HCT116 (cell line): ENCODE measurements at regions not wholly inside any gene's neighbourhood (a gene's known extent, or its start where the extent isn't known, plus 50 kb on each side); places are given as distances from the start of the nearest gene placed in this dataset.

Experiments used
- ATAC-seq: fragments of 200-7000 bp; cut with Tn5 transposase; 2 replicates; pipeline ENCODE4 v1.9.1; 2020; ENCODE audit warnings: mild to moderate bottlenecking, moderate library complexity
- BruUV-seq: library from RNA; stranded (reverse); fragments of 400-500 nt; replicated peaks from 2 replicates; lab custom pipeline; 2021; lab: Mats Ljungman, UMichigan
- CTCF ChIA-PET: fragments of 300-600 bp; sonication (Branson Sonifier 250); formaldehyde crosslinking; loops from one replicate; lab custom pipeline; 2021; ENCODE audit warnings: antibody characterized with exemption; lab: Charles Lee
- POLR2A ChIA-PET: fragments of 300-600, 350-600 bp; sonication (Branson Sonifier 250); formaldehyde crosslinking; loops from one replicate; lab custom pipeline; 2021; ENCODE audit warnings: antibody characterized with exemption; lab: Charles Lee
- RAD21 ChIA-PET, 2 experiments: fragments of 300-600 bp; sonication (Branson Sonifier 250); formaldehyde crosslinking; loops; one replicate each; lab custom pipeline; 2023; ENCODE audit warnings: low total read pairs in 2 of 2; ENCODE audit not compliant: uncharacterized antibody in 2 of 2, unreplicated experiment in 2 of 2, low non-redundant PET in 1 of 2; lab: Charles Lee
- DNase-seq: peaks from one replicate; pipeline ENCODE4 v3.0.0-alpha.2; 2010; ENCODE audit warnings: low read depth, low spot score
- H2AFZ ChIP-seq: fragments of 200-600 bp; shearing (Covaris generic), sonication (generic); 2 replicates; pipeline ENCODE4 v1.6.1; 2017; ENCODE audit warnings: low read depth, mixed run types, mixed read lengths, antibody characterized with exemption, low read length; ENCODE audit not compliant: poor library complexity, severe bottlenecking
- H3K27ac ChIP-seq: 2 replicates; pipeline ENCODE4 v1.5.1; 2012; ENCODE audit warnings: low read depth, low read length
- H3K27me3 ChIP-seq: fragments of 200-600 bp; sonication (generic); 2 replicates; pipeline ENCODE4 v1.6.1; 2016; ENCODE audit warnings: mixed run types, low read length, mixed read lengths; ENCODE audit not compliant: insufficient read depth
- H3K36me3 ChIP-seq, 2 experiments: fragments of 200-500 bp in 1 of 2; fragments of 200-600 bp in 1 of 2; sonication (Bioruptor generic) in 1 of 2; sonication (generic) in 1 of 2; 2 replicates each; pipeline versions ENCODE4 v1.5.1 to v1.6.1; 2014 to 2016; ENCODE audit warnings: low read length in 2 of 2, inconsistent platforms in 1 of 2, mixed read lengths in 1 of 2, mixed run types in 1 of 2; ENCODE audit not compliant: insufficient read depth in 2 of 2, control insufficient read depth in 1 of 2
- H3K4me1 ChIP-seq, 2 experiments: fragments of 200-600 bp in 1 of 2; sonication (generic) in 1 of 2; 2 replicates each; pipeline versions ENCODE4 v1.5.1 to v1.6.1; 2012 to 2017; ENCODE audit warnings: low read length in 2 of 2, inconsistent platforms in 1 of 2, mild to moderate bottlenecking in 1 of 2, mixed read lengths in 1 of 2, mixed run types in 1 of 2, moderate library complexity in 1 of 2; ENCODE audit not compliant: insufficient read depth in 2 of 2, control insufficient read depth in 1 of 2
- H3K4me2 ChIP-seq: fragments of 200-600 bp; sonication (generic); 2 replicates; pipeline ENCODE4 v1.6.1; 2017; ENCODE audit warnings: mixed run types, low read length, mixed read lengths
- H3K4me3 ChIP-seq, 2 experiments: fragments of 200-600 bp in 1 of 2; sonication (generic) in 1 of 2; replicated peaks in 1 of 2; 2 replicates each; pipeline ENCODE4 v1.5.1; 2011 to 2016; ENCODE audit warnings: low read length in 2 of 2, control low read depth in 1 of 2, low read depth in 1 of 2, mild to moderate bottlenecking in 1 of 2, mixed read lengths in 1 of 2, mixed run types in 1 of 2
- H3K79me2 ChIP-seq: fragments of 200-600 bp; sonication (generic); 2 replicates; pipeline ENCODE4 v1.6.1; 2017; ENCODE audit warnings: mild to moderate bottlenecking, mixed run types, low read length, moderate library complexity, mixed read lengths; ENCODE audit not compliant: insufficient read depth
- H3K9ac ChIP-seq: fragments of 200-600 bp; sonication (generic); 2 replicates; pipeline ENCODE4 v1.6.1; 2016; ENCODE audit warnings: low read length, mixed read lengths
- H3K9me2 ChIP-seq: fragments of 200-600 bp; sonication (generic), shearing (Covaris generic); 2 replicates; pipeline ENCODE4 v1.6.1; 2017; ENCODE audit warnings: mixed run types, mild to moderate bottlenecking, moderate library complexity; ENCODE audit not compliant: insufficient read depth
- H3K9me3 ChIP-seq, 2 experiments: fragments of 200-500 bp in 1 of 2; fragments of 200-600 bp in 1 of 2; sonication (Bioruptor generic) in 1 of 2; sonication (generic) in 1 of 2; 2 replicates each; pipeline ENCODE4 v1.6.1; 2014 to 2017; ENCODE audit warnings: low read length in 2 of 2, mixed read lengths in 2 of 2, inconsistent platforms in 1 of 2, low read depth in 1 of 2, mild to moderate bottlenecking in 1 of 2, mixed run types in 1 of 2, moderate library complexity in 1 of 2; ENCODE audit not compliant: control insufficient read depth in 1 of 2, insufficient read depth in 1 of 2
- H4K20me1 ChIP-seq: fragments of 200-600 bp; sonication (generic), shearing (Covaris generic); 2 replicates; pipeline ENCODE4 v1.6.1; 2017; ENCODE audit warnings: mixed run types, mild to moderate bottlenecking, moderate library complexity; ENCODE audit not compliant: insufficient read depth
- ATF3 ChIP-seq: IDR thresholded peaks from 2 replicates; pipeline ENCODE4 v1.6.1; 2012
- CEBPB ChIP-seq: IDR thresholded peaks from 2 replicates; pipeline ENCODE4 v1.6.1; 2012; ENCODE audit warnings: low read depth
- EZH2 ChIP-seq: fragments of 200-600 bp; sonication (generic); IDR thresholded peaks from 2 replicates; pipeline ENCODE4 v1.6.1; 2017; ENCODE audit warnings: antibody characterized with exemption, mixed run types
- FOSL1 ChIP-seq: IDR thresholded peaks from 2 replicates; pipeline ENCODE4 v1.6.1; 2012; ENCODE audit warnings: low read depth
- POLR2AphosphoS5 ChIP-seq: IDR thresholded peaks from 2 replicates; pipeline ENCODE4 v1.6.1; 2011; ENCODE audit warnings: mild to moderate bottlenecking, low read depth, low read length, moderate library complexity
- TCF7L2 ChIP-seq: IDR thresholded peaks from 2 replicates; pipeline ENCODE4 v1.7.0; 2011; ENCODE audit warnings: borderline replicate concordance, inconsistent platforms; ENCODE audit not compliant: insufficient read depth, insufficient read length; ENCODE audit errors: extremely low read depth
- YY1 ChIP-seq: IDR thresholded peaks from 2 replicates; pipeline ENCODE4 v1.6.1; 2011; ENCODE audit warnings: low read length, low read depth, moderate library complexity, mild to moderate bottlenecking; ENCODE audit not compliant: insufficient replicate concordance; ENCODE audit errors: extremely low read depth
- ZFX ChIP-seq: fragments of 450-650 bp; IDR thresholded peaks from 2 replicates; pipeline ENCODE4 v1.6.1; 2017
- ZNF274 ChIP-seq: fragments of 200-500 bp; sonication (Bioruptor generic); IDR thresholded peaks from 2 replicates; pipeline ENCODE4 v1.6.1; 2014; ENCODE audit warnings: mild to moderate bottlenecking, low read depth, low read length, inconsistent platforms
- intact Hi-C: fragments of 100-400 bp; cut with micrococcal nuclease; formaldehyde crosslinking; loops from 2 replicates; pipeline ENCODE4 v1.10.0; 2022
- TF ChIP-seq, protein P1 (sequence below): IDR thresholded peaks from 2 replicates; pipeline ENCODE4 v1.6.1; 2012
- TF ChIP-seq, protein P2 (sequence below): IDR thresholded peaks from 2 replicates; pipeline ENCODE4 v1.6.1; 2012; ENCODE audit warnings: low read depth

DNA sequence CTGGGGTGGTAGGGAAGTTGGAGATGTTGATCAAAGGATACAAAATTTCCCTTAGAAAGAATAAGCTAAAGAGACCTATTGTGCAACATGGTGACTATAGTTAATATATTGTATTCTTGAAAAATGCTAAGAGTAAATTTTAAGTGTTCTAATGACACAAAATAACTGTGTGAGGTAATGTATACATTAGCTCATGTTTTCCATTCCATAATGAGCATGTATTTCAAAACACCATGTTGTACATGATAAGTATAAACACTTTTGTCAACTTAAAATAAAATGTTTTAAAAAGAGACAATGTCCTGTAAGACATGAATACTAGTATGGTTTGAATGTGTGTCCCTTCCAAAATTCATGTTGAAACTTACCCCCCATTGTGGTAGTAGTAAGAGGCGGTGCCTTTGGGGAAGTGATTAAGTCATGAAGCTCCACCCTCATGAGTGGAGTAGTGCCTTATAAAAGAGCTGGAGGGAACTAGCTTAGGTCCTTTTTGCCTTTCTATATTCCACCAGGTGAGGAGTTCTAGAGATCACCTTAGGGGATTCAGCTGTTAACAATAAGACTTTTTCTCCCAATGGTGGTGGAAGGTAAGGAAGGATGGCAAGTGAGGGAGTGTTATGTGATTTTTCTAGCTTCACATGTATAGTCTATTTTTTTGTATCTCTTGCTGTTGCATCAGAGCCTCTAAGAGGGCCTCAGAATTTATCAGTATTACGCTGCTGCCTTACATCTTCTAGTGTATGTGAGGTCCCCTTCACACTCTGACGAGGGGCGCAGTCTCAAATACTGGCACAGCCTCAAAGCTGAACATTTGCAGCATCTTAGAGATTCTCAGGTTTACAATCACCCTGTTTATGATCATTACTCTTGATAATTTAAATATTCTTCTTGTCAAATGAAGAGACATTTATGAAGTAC lies 94.9 kb upstream of the NREP start:
- no peak for DNase-seq
- H3K4me2 ChIP-seq: no peak overlapping the region
- H3K9me3 ChIP-seq: no peaks in the 10 kb centered on the region
- no TSS peak for BruUV-seq
- ATAC-seq: no peak
- H4K20me1 ChIP-seq: no peaks in the 10 kb centered on the region
- TF ChIP-seq ZNF274 (no peak), CEBPB (no peak), FOSL1 (no peak), ATF3 (no peak), ZFX (no peak), TCF7L2 (no peak), POLR2AphosphoS5 (no peak), YY1 (no peak), EZH2 (no peak)
- TF ChIP-seq, protein P1, sequence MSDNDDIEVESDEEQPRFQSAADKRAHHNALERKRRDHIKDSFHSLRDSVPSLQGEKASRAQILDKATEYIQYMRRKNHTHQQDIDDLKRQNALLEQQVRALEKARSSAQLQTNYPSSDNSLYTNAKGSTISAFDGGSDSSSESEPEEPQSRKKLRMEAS: no peak
- TF ChIP-seq, protein P2, sequence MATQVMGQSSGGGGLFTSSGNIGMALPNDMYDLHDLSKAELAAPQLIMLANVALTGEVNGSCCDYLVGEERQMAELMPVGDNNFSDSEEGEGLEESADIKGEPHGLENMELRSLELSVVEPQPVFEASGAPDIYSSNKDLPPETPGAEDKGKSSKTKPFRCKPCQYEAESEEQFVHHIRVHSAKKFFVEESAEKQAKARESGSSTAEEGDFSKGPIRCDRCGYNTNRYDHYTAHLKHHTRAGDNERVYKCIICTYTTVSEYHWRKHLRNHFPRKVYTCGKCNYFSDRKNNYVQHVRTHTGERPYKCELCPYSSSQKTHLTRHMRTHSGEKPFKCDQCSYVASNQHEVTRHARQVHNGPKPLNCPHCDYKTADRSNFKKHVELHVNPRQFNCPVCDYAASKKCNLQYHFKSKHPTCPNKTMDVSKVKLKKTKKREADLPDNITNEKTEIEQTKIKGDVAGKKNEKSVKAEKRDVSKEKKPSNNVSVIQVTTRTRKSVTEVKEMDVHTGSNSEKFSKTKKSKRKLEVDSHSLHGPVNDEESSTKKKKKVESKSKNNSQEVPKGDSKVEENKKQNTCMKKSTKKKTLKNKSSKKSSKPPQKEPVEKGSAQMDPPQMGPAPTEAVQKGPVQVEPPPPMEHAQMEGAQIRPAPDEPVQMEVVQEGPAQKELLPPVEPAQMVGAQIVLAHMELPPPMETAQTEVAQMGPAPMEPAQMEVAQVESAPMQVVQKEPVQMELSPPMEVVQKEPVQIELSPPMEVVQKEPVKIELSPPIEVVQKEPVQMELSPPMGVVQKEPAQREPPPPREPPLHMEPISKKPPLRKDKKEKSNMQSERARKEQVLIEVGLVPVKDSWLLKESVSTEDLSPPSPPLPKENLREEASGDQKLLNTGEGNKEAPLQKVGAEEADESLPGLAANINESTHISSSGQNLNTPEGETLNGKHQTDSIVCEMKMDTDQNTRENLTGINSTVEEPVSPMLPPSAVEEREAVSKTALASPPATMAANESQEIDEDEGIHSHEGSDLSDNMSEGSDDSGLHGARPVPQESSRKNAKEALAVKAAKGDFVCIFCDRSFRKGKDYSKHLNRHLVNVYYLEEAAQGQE: no peak
- no peaks in the 10 kb centered on the region for H3K27me3 ChIP-seq
- no peaks in the 10 kb centered on the region for H3K4me1 ChIP-seq
- intact Hi-C loops: no loop called here
- RAD21 ChIA-PET: no interaction called here
- H3K9ac ChIP-seq: no peak overlapping the region
- H2AFZ ChIP-seq: no peak overlapping the region
- POLR2A ChIA-PET: no interaction called here
- CTCF ChIA-PET: no interaction called here
- no peak overlapping the region for H3K27ac ChIP-seq
- H3K79me2 ChIP-seq: no peaks in the 10 kb centered on the region
- H3K9me2 ChIP-seq: no peaks in the 10 kb centered on the region
- H3K36me3 ChIP-seq: no peaks in the 10 kb centered on the region
- H3K4me3 ChIP-seq: no peak overlapping the region
